ENCODE measurements at regions not wholly inside any gene's neighbourhood (a gene's known extent, or its start where the extent isn't known, plus 50 kb on each side); places are given as distances from the start of the nearest gene placed in this dataset.

GRCh38 chr1:224486801-224487583 is 52.4 kb upstream of the WDR26 start:
- no peak for DNase-seq (ENCODE audit: low spot score)

DNA sequence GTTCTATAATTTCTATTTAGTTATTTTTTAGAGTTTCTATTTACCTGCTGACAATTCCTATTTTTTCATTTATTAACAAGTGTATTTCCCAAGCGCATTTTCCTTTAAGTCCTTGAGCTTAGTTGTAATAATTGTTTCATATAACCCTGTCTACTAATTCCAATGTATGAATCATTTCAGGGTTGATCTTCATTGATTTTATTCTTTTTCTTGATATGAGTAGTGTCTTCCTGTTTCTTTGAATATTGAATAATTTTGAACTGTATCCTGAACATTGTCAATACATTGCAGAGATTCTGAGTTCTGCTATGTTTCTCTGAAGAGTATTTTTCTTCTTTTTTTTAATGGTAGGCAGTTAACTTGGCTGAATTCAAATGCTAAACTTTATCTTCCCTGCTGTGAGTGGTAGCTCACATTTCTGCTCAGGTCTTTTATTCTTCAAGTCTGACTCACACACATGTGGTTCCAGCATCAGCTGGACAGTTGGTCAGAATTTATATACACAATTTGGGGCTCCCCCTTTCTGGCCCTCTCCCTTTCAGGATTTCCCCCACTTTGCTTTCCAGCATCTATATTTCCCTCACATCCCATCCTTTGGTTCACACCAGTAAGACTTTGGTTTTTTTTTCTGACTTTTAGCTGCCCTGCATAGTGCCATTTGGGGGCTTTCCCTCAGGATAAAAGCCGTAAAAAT is 54.4 kb upstream of the WDR26 start:
- no peak for DNase-seq (ENCODE audit: low spot score)

DNA sequence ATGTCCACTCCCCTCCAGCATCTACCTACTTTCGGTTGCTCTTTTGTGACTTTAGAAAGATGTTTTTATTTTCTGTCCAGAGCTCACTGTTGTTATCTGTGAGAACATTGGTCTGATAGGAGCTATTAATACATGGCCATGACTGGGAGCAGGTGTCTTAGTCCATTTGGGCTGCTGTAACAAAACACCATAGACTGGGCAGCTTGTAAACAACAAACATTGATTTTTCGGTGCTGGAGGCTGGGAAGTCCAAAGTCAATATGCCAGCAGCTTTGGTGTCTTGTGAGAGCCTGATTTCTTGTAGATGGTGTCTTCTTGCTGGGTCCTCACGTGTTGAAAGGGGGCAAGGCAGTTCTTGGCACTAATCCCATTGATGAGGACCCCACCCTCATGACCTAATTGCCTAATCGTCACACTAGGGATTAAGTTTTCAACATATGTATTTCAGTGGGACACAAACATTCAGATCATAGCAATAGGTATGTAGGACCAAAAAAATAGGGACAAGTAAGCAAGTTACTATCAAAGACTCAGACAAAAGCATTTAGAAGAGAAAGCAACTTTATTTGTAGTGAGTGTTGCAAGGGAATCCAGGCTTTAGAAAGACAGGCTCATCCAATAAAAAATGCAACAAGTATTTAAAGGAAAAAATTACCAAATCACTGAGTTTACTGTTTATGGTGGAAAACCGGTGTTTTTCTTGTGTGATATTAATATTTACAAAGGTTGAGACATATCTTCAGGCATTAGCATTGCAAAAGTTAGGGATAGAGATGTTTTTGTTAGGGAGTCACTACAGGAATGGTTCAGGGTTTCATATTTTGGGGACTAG is 55.2 kb upstream of the WDR26 start:
- DNase-seq (ENCODE audit: low spot score) = no peak

GRCh38 chr1:224490549-224491537 is 56.2 kb upstream of the WDR26 start:
- no peak for DNase-seq (ENCODE audit: low spot score)

DNA sequence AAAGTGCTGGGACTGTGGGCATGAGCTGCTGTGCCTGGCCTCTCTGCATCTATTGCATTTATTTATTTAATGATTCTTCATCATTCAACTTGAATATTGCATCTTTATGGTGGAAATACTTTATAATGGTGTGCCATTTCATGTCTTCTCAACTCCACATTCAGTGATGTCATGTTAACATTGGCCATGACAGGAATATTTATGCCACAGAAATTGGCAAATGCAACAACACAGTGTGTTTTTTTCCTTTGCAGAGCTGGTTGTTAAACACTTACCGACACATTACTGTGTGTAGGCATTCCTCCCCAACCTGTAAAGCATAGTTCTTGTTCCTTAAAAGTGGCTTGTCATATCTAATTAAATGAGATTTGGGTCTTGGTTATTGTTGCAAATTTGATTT is 57.4 kb upstream of the WDR26 start:
- no peak for DNase-seq (ENCODE audit: low spot score)

GRCh38 chr1:224492632-224493031 is 58.0 kb upstream of the WDR26 start:
- DNase-seq (ENCODE audit: low spot score) = no peak

DNA sequence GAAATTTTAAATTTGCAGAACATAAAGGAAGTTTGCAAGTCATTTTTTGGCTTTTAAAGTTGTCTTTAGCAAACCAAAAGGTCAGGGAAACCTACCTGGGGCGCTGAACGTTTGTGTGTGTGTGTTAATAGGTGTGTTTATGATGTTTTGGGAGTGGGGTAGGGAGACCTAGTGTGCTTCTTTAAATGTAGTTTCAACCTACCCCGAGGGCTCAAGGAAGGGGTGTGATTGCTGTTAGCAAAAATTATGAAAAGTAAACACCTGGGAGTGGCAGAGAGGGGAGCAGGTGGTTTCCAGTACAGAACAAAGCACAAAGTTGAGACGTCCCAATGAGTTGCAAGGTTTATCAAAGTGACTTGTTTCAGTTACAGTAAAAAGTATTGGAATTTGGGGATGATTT is 58.7 kb upstream of the WDR26 start:
- no peak for DNase-seq (ENCODE audit: low spot score)

DNA sequence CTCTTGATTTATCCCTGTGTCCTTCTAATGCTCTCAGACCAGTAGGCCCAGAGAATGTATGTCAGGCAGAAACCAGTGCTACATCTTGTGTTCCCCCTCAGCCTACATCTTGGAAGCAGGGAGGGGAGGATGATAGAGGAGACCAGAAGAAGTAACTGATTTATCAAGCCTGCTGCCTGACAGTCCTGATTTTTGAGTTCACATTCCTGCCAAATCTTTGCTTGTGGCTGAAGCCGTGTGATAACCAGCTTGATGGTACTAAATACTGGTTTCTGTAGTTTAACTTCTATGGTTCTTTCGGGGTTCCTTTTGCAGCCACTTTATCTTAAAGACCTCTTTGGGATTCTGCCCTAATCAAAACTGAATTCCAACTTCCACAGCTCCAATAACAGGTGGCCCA is 59.7 kb upstream of the WDR26 start:
- DNase-seq (ENCODE audit: low spot score) = no peak

DNA sequence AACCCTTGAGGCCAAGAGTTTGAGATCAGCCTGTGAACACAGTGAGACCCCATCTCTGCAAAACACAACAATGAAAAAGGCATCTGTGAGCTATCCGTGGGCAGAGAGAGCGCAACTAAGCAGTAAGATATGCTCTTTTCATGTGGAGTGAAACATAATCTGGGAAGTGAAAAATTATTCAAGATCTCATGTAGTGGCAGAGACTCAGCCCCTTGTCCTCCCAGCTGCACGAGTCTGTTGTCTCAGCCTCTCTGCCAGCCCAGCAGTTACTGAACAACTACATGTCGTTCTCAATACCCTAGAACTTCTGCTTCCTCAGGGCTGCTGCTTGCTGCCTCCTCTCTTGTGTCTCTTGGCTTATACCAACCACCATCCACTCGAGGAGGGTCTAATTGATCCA is 61.3 kb upstream of the WDR26 start:
- peak; percentile 22 for DNase-seq (ENCODE audit: low spot score)

DNA sequence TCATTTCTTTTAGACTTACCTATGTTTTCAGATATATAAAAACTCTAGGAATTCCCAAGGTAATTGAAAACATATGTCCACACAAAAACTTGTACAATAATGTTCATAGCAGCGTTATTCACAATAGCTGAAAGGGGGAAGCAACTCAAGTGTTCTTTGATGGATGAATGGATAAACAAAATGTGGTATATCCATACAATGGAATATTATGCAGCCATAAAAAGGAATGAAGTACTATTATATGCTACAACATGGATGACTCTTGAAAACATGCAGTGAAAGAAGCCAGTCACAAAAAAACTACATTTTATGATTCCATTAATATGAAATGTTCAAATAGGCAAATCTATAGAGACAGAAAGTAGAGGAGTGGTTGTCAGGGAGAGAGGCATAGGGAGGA is 62.2 kb upstream of the WDR26 start:
- no peak for DNase-seq (ENCODE audit: low spot score)

DNA sequence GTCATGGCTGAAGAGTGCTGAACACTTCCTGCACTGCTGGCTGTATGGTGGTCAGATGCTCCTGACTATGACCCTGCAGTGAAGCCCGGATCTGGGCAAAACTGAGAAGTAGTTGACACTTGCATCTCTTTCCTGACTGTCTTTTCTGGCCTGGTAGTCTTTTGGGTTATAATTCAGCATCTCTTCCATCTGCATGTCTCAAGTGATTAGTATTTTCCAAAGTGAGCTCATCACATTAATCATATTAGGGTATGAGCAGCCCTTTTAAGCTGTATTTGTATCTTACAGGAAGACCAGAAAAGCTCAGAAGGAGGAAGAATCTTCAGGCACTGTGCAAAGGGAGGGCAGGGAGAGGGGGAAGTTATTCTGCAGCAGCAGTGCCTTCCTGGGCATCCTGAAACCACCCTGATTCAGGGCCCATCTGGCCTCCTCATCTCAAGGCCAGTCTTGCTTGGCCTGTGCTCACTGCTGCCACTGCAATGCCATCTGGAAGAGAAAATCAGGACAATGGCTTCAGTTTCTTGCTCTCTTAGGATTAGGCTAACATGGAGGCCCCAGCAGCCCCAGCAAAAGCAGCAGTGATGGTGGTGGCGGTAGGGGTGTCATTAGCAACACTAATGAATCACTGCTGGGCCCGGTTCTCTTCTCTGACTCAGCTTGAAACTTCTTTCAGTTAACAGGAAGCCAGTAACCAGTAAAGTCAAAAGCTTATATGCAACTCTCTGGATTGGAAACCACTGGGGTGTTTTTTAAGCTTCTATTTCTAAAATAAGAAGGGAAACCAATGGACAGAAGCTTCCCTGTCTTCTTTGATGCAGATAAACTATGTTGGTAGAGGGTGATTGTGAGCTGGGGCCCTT is 63.3 kb upstream of the WDR26 start:
- DNase-seq (ENCODE audit: low spot score) = peak; percentile 66

- DNase-seq (ENCODE audit: low spot score) = peak; percentile 37
Observed at GRCh38 chr1:224498574-224499170, 64.1 kb upstream of the WDR26 start.

DNA sequence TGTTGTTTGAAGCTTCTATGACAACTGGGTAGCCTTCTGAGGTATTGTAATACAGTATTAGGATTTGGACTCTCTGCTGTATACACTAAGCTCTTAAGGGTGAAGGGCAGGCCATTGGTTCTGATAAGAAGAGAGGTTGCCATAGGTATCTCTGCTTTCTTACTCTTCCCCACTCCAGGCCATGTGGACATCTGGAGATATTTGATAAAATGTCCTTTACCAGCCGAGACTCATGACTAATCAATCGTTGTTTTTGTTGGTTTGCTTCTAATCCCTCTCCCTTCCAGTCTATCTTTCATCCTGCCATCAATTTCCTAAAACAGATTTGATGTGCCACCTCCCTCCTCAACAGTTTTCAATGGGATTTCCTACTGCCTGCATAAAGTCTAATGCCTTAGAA is 64.6 kb upstream of the WDR26 start:
- no peak for DNase-seq (ENCODE audit: low spot score)

GRCh38 chr1:224500796-224501195 is 66.2 kb upstream of the WDR26 start:
- peak; percentile 47 for DNase-seq (ENCODE audit: low spot score)

DNA sequence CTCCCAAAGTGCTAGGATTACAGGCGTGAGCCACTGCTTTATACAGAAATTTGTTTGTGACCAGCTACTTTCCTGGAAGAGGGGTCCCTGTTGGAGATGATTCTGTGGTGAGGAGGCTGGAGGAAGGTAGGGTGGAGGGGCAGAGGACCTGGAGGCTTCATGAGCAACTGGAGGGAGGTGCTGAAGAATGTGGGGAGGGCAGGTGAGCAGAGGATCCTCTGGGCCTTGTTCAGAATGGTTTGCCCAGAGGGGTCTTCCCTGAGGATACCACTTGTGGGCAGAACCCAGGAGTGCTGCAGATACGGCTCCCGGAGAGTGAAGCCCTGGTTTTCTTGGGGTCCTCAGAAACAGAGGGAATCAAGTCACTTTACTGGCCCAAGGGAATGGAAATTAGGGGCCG is 67.2 kb upstream of the WDR26 start:
- DNase-seq (ENCODE audit: low spot score) = no peak

GRCh38 chr1:224502459-224503160 is 68.0 kb upstream of the WDR26 start:
- DNase-seq (ENCODE audit: low spot score) = no peak

- peak; percentile 83 for DNase-seq (ENCODE audit: low spot score)
Observed at GRCh38 chr1:224503161-224504118, 68.8 kb upstream of the WDR26 start.

DNA sequence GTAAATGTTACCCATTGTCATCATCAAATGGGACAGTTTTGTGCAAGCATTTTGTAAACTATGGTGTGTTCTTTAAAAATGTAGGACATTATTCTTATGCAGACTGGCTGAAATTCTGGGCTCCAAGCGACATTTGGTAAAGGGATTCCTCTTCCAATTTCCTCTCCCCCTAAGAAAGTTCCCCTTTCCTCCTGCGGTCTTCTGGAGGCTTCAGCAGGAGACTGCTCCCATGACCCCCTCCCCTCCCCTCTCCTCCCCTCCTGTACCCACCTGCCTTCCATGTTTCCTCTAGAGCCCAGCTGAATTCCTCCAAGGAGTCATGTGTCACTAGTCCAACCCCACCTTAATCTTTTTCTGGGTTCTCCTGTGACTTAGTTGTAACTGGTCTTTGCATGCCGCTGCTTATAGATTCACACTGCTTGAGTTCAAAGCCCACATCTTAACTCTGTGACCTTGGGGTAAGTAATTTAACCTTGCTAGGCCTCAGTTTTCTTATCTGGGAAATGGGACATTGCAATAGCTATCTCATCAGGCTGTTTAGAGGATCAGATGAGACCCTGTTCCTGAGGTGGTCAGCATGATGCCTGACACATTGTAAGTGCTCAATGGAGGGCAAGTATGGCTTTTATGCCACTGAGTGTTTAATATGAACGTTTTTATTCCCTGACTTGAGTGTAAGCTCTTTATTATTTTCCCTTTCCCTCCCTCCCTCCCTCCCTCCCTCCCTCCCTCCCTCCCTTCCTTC is 69.9 kb upstream of the WDR26 start:
- no peak for DNase-seq (ENCODE audit: low spot score)
